Activated CD8-positive, alpha-beta memory T cell treated with anti-CD3 and anti-CD28 coated beads, Interleukin-2, amount 50 U/mL, for 48 hours (primary cell): ENCODE measurements at regions not wholly inside any gene's neighbourhood (a gene's known extent, or its start where the extent isn't known, plus 50 kb on each side); places are given as distances from the start of the nearest gene placed in this dataset.

Source experiments
- DNase-seq: peaks from one replicate; pipeline ENCODE4 v3.0.0-alpha.2; 2020

DNA sequence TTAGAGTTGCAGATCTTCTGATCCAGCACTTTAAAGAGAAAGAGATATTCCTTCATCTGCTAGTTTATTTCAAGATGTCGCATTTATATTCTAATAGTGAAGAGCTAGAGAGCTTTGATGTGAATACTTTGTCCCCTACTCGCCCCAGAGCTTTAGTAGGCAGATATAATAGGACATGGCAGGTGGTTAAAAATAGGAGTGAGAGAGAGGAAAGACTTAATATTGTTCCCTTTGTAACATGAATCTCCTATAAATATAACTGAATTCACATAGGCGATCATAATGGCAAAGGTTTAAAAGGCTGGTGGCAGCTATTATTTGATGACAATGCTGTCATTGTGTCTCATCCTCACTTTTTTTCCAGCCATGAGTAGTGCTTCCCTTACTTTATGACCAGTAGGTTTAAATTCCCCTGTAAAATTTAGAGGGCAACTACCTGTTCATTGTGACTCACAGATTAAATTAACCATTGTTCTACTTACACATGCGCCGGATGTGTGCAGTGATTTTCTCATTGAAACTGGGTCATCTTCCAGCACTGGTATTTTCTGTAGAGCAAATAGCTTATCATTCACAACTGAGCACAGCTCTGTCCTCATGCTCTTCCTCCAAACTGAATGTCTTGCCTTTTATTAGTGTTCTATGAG is 906.7 kb upstream of the CELF2 start:
- DNase-seq = no peak

DNA sequence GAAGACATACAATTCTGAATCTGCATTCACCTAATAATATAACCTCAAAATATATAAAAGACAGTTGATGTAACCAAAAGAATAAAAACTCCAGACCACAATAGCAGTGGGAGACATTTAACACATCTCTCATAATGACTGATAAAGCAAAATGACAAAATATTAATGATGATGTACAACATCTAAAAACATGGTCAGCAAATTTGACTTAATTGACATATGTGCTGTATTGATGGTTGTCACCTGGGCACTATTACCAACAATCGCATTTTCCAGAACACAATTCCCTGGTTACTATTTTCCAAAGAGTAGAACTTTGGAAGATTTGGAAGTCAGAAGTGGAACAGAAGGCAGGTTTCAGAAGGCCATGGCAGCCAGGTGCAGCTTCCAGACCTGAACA is 899.5 kb upstream of the CELF2 start:
- DNase-seq = no peak

GRCh38 chr10:10120671-10121070 is 897.0 kb upstream of the CELF2 start:
- DNase-seq = no peak

DNA sequence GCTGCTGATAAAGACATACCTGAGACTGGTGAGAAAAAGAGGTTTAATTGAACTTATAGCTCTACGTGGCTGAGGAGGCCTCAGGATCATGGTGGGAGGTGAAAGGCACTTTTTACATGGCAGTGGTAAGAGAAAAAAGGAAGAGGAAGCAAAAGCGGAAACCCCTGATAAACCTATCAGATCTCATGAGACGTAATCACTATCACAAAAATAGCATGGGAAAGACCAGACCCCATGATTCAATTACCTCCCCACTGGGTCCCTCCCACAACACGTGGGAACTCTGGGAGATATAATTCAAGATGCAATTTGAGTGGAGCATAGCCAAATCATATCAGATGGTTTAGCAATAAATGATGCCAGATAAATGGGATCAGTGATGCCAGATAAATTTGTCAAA is 892.0 kb upstream of the CELF2 start:
- no peak for DNase-seq

DNA sequence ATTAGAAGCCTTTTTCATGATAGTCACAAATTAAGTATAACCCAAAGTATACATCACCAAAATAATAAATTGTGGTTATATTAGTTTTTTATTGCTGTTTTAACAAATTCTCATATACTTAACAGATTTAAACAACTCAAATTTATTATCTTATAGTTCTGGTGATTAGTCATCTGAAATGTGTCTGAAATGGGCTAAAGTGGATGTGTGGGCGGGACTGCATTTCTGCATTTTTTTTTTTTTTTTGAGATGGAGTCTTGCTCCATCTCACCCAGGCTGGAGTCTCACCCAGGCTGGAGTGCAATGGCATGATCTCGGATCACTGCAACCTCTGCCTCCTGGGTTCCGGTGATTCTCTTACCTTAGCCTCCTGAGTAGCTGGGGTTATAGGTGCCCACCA is 891.5 kb upstream of the CELF2 start:
- DNase-seq = no peak

DNA sequence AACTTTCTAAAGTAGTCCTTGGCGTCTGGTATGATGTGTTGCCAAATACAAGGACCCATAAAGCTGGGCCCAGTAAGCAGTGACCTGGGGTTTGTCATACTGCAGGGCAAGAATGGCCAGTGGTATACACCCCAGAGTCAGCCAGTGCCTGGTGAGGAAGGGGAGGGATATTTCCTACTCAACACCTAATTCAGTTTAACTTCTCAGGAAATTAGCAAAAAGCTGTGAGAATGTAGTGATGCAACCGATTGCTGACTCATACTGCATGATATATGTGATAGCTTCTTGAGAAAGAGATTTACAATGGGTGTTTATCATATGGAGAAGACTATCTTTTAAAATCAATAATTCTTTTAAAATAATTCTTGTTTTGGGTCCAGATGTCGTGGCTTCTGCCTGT is 889.3 kb upstream of the CELF2 start:
- DNase-seq = no peak

DNA sequence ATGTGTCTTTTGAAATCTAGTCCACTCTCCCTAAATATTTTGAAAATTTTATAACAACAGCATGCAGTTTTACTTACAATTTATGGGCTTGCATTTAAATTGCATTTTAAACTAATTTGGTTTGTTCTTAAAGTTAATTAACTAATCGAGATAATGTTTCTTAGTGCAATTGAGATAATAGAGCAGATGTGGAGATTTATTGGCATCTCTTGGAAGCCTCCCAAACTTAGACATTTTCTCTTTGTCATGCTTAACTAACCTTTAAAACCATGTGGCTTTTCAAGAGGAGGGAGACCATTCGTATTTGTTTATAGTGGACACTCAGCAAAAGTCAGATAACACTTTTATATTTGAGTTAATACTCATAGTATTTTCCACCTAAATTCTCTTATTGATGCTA is 887.0 kb upstream of the CELF2 start:
- DNase-seq = no peak

DNA sequence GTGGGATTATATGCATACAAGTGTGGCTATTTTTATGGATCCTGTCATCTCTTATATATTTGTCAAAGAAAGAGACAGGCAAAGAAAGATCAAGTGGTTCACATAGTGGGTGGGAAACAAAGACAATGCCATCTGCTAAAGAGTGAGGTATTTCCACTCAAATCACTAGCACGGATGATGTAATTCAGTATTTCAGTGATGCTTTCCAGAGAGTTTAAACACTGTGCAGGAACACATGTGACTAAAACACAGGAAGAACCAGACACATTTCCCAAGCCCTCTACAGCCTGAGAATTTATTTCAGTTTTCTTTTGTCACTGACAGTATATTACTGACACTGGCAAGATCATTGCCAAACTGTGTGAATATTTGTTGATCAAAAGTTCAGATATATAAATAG is 885.7 kb upstream of the CELF2 start:
- DNase-seq = no peak

DNA sequence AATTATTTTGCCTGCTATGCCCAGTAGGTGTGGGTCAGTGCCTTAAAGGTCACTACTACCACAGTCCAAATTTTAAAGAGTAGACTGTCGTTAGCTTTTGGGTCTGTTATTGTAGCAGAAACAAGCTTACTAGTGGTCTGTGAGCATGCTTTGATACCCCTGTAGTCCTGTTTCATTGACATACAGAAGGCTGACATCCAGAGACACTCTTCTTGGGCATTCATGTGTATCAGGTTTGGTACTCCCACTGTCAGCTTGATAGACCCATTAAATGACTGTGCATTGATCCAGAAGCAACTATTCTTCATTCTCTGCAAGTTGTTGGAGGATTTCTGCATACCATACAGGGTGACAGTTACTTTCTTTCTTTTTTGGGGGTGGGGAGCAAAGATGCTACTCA is 884.4 kb upstream of the CELF2 start:
- no peak for DNase-seq

DNA sequence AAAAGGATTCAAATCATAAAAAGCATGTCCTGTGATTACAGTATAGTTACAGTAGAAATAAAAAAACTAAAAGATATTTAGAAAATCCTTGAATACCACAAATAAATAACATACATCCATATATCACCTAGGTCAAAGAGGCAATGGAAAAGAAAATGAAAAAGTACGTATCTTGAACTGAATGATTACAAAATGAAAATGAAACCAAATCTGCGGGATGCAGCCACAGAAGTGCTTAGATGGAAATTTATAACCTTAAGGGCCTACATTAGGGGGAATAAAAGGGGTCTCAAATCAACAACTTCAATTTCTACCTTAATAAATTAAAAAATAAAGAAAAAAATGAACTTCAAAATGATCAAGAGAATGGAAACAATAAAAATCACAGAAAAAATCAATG is 879.0 kb upstream of the CELF2 start:
- no peak for DNase-seq

DNA sequence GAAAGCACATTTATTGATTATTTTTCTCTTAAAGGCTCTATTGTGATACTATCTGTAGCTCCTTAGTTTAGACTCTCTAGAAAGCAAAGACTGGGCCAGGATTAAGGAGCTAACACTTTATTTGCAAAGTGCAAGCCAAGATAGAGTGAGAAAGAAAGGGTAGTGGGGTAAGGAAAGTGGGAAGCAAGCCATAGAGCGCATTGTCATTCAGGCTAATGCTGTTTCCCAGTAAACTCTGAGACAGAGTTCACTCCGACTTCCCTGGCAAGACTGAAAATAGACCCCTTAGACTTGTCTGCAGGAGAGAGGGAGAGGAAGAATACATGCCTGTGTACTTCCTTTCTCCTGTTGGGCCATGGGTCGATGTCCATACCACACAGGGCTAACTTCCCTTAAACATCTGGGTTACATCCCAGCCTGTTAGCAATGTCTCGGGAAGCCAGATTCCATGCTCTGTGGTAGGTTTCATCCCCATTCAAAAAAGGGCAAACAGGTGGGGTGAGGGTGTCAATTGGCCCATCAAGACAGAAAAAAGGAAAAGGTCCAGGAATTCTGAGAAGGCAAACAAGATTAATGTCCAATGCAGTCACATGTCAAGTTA is 875.8 kb upstream of the CELF2 start:
- no peak for DNase-seq

DNA sequence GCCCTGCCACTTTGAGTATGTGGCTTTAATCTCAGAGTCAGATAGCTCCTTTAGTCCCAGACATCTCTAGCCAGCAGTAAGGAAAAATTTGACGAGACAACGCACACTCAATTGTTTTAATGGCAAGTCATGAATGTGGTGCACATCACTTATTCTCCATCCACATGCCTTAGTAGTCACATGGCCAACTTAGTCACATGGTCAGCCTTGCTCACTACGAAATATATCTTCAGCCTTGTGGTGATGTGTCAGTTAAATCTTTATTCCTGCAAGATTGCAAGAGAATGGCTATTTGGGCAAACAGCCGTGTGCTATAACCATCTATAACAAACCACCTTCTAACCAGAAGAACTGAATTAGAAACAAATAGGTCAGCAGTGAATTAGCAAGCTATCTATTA is 871.1 kb upstream of the CELF2 start:
- no peak for DNase-seq

DNA sequence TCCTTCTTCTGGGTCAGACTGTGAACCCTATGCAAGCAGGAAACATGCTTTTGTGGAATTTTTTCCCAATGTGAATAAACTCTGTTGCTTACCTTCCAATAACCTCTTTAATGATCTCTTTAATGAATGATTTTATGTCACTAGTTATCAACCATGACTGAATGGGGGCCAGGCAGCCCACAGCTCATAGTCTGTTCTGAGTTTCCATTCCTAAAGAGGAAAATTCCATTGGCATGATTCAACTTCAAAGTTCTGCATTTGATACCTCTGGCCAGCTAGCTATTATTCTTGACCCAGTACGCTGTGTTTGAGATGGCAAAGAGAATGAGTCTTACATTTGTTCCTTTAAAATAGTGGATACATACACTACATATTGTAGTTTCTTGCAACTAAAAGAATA is 867.8 kb upstream of the CELF2 start:
- DNase-seq = no peak

GRCh38 chr10:10156917-10157600 is 860.6 kb upstream of the CELF2 start:
- no peak for DNase-seq

GRCh38 chr10:10160821-10161312 is 856.8 kb upstream of the CELF2 start:
- no peak for DNase-seq

DNA sequence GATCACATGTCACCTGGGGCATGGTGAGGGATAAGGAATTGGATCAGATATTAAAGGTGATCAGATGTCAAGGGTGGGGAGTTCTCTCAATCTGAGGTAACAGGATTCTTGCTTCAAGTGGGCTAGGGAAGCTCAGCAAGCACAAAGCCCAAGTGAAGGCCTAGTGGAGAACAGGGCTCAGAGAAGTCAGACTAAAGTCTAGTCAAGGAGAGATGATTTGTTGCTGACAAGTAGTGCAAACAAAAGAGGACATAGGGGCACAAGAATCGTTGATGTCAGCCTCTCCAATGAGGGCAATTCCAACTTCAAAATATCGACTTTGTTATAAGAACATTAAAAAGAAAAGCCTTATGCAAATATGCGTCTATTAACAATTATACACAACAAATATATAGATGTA is 852.8 kb upstream of the CELF2 start:
- DNase-seq = no peak

- DNase-seq = no peak
These were observed 852.3 kb upstream of the CELF2 start for GRCh38 chr10:10165415-10165814.

GRCh38 chr10:10178476-10178875 is 839.2 kb upstream of the CELF2 start:
- no peak for DNase-seq

DNA sequence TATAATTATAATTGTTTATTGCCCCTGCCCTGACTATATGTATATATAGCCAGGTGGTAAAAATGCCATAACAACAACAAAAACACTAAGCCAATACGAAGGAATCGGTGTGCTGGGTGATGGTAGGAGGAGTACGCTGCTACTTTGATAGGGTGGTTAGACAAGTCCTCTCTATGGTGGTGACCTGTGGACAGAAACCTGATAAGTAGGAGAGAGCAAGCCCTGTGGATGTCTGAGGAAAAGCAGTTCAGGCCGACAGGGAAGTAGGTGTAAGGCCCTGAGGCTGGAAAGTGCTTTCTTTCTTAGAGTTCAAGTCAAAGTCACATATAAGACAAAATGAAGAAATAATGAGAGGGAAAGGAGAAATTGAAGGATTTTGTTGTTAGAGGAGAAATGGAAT is 823.8 kb upstream of the CELF2 start:
- DNase-seq = no peak

GRCh38 chr10:10196701-10197100 is 821.0 kb upstream of the CELF2 start:
- no peak for DNase-seq

- no peak for DNase-seq
These were observed 820.2 kb upstream of the CELF2 start for GRCh38 chr10:10197423-10197822.

DNA sequence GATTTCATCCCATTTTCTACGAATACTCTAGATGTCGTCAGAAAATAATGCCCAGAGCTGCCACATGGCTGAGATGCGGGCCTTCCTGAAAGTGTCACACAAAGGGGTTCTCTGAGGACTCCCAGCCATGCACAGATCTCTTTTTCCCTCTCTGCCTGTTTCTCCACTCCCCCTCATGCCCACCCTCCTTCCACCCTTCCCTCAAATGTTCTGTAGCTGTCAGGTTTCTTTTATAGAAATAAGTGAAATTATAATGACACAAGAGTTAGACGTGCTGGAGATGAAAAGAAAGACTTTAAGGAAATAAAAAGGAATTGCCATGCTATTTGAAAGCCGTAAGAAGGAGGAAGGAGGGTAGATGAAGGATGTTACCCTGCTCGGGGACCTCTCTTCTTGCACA is 819.3 kb upstream of the CELF2 start:
- DNase-seq = no peak

DNA sequence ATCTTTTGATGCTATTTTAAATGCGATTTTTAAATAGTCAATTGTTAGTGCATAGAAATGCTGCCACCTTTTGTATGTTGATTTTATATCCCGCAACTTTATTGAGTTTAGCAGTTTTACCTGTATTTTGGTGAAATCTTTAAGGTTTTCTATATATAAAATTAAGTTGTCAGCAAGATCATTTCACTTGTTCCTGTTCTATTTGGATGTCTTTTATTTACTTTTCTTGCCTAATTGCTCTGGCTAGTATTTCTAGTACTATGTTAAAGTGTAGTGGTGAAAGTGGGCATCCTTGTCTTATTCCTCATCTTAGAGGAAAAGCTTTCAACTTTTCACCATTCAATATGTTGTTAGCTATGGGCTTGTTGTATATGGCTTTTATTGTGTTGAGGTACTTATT is 813.3 kb upstream of the CELF2 start:
- DNase-seq = no peak

- no peak for DNase-seq
These were observed 811.8 kb upstream of the CELF2 start for GRCh38 chr10:10205906-10206305.

GRCh38 chr10:10207538-10207937 is 810.1 kb upstream of the CELF2 start:
- DNase-seq = no peak
